SK-N-SH (cell line): ENCODE measurements at regions not wholly inside any gene's neighbourhood (a gene's known extent, or its start where the extent isn't known, plus 50 kb on each side); places are given as distances from the start of the nearest gene placed in this dataset.
"Not testable (repeated sequence)": the region's sequence is repeated elsewhere in the genome, so short reads cannot be mapped to it uniquely, and the experiment has no call there.

Source experiments
- CTCF ChIA-PET: fragments of 300-600, 350-600 bp; formaldehyde crosslinking; extraction: SDS; loops from one replicate; lab custom pipeline; 2021; lab: Yijun Ruan, JAX
- POLR2A ChIA-PET: fragments of 350-600 bp; sonication (Branson Sonifier 250); formaldehyde crosslinking; extraction: SDS; loops from one replicate; lab custom pipeline; 2020; ENCODE audit warnings: antibody characterized with exemption, inconsistent platforms; lab: Yijun Ruan, JAX
- DNase-seq: peaks from one replicate; pipeline ENCODE4 v3.0.0; 2012
- H2AFZ ChIP-seq: fragments of 200-600 bp; sonication (generic); 2 replicates; pipeline ENCODE4 v1.8.1; 2016; ENCODE audit warnings: antibody characterized with exemption, mild to moderate bottlenecking, low read depth
- H3F3A ChIP-seq: fragments of 200-600 bp; sonication (generic); replicated peaks from 2 replicates; pipeline ENCODE3; 2016; ENCODE audit warnings: antibody characterized with exemption, mild to moderate bottlenecking; ENCODE audit not compliant: insufficient read depth
- H3K27ac ChIP-seq, 2 experiments: fragments of 200-500 bp in 1 of 2; fragments of 200-600 bp in 1 of 2; sonication (Bioruptor generic) in 1 of 2; sonication (generic), shearing (Covaris generic) in 1 of 2; 2 replicates each; pipeline versions ENCODE4 v1.5.1 to v1.6.1; 2014 to 2016; ENCODE audit warnings: low read depth in 2 of 2, inconsistent platforms in 1 of 2, low read length in 1 of 2, mild to moderate bottlenecking in 1 of 2, mixed read lengths in 1 of 2
- H3K27me3 ChIP-seq: fragments of 200-600 bp; sonication (generic), shearing (Covaris generic); 2 replicates; pipeline ENCODE4 v1.6.1; 2016; ENCODE audit warnings: mixed run types; ENCODE audit not compliant: insufficient read depth
- H3K36me3 ChIP-seq, 2 experiments: fragments of 200-500 bp in 1 of 2; fragments of 200-600 bp in 1 of 2; sonication (Bioruptor generic) in 1 of 2; sonication (generic) in 1 of 2; replicated peaks in 1 of 2; 2 replicates each; pipeline versions ENCODE3 to v1.5.1; 2014 to 2016; ENCODE audit warnings: low read length in 1 of 2, mild to moderate bottlenecking in 1 of 2; ENCODE audit not compliant: insufficient read depth in 2 of 2, control insufficient read depth in 1 of 2
- H3K4me1 ChIP-seq, 2 experiments: fragments of 200-500 bp in 1 of 2; fragments of 200-600 bp in 1 of 2; sonication (Bioruptor generic) in 1 of 2; sonication (generic), shearing (Covaris generic) in 1 of 2; 2 replicates each; pipeline versions ENCODE4 v1.5.1 to v1.6.1; 2014 to 2016; ENCODE audit warnings: low read depth in 1 of 2, low read length in 1 of 2, mixed run types in 1 of 2; ENCODE audit not compliant: insufficient read depth in 2 of 2, control insufficient read depth in 1 of 2
- H3K4me2 ChIP-seq: fragments of 200-600 bp; sonication (generic), shearing (Covaris generic); 2 replicates; pipeline ENCODE4 v1.6.1; 2017; ENCODE audit warnings: mixed run types
- H3K4me3 ChIP-seq, 2 experiments: fragments of 200-500 bp in 1 of 2; fragments of 200-600 bp in 1 of 2; sonication (Bioruptor generic) in 1 of 2; sonication (generic), shearing (Covaris generic) in 1 of 2; 2 replicates each; pipeline versions ENCODE4 v1.5.1 to v1.8.1; 2014 to 2016; ENCODE audit warnings: low read depth in 2 of 2, inconsistent platforms in 1 of 2, low read length in 1 of 2, mild to moderate bottlenecking in 1 of 2, mixed read lengths in 1 of 2, moderate library complexity in 1 of 2
- H3K79me2 ChIP-seq: fragments of 200-600 bp; sonication (generic); 2 replicates; pipeline ENCODE4 v1.8.1; 2017; ENCODE audit warnings: mild to moderate bottlenecking; ENCODE audit not compliant: insufficient read depth
- H3K9ac ChIP-seq: fragments of 200-600 bp; sonication (generic); 2 replicates; pipeline ENCODE4 v1.6.1; 2017; ENCODE audit warnings: mixed run types
- H3K9me2 ChIP-seq: fragments of 200-600 bp; sonication (generic); 2 replicates; pipeline ENCODE4 v1.6.1; 2017; ENCODE audit warnings: mixed run types
- H3K9me3 ChIP-seq: fragments of 200-600 bp; sonication (generic); 2 replicates; pipeline ENCODE4 v1.6.1; 2017; ENCODE audit warnings: mixed run types, mild to moderate bottlenecking, moderate library complexity
- H4K20me1 ChIP-seq: fragments of 200-600 bp; sonication (generic); 2 replicates; pipeline ENCODE4 v1.6.1; 2017; ENCODE audit warnings: mild to moderate bottlenecking, mixed run types; ENCODE audit not compliant: insufficient read depth
- CHD2 ChIP-seq: fragments of 150-350 bp; IDR thresholded peaks from 2 replicates; pipeline ENCODE4 v1.6.1; 2018; ENCODE audit warnings: low read length; ENCODE audit not compliant: partially characterized antibody
- ELF1 ChIP-seq: IDR thresholded peaks from 2 replicates; pipeline ENCODE4 v1.4.0; 2012
- EZH2phosphoT487 ChIP-seq: fragments of 200-600 bp; sonication (generic); IDR thresholded peaks from 2 replicates; pipeline ENCODE4 v1.6.1; 2017; ENCODE audit warnings: low read depth, mixed run types, mild to moderate bottlenecking, antibody characterized with exemption, moderate library complexity, borderline replicate concordance
- FOSL2 ChIP-seq: IDR thresholded peaks from 2 replicates; pipeline ENCODE4 v1.4.0; 2012; ENCODE audit warnings: low read depth, mild to moderate bottlenecking, moderate library complexity, borderline replicate concordance
- GABPA ChIP-seq: IDR thresholded peaks from 2 replicates; pipeline ENCODE4 v1.4.0; 2012; ENCODE audit warnings: low read depth, mild to moderate bottlenecking
- GATA2 ChIP-seq: sonication (generic); formaldehyde crosslinking; IDR thresholded peaks from 2 replicates; pipeline ENCODE4 v1.5.0; 2020; ENCODE audit warnings: mild to moderate bottlenecking, missing genetic modification reagents
- NRF1 ChIP-seq: IDR thresholded peaks from 2 replicates; pipeline ENCODE4 v1.6.1; 2012; ENCODE audit warnings: low read depth, mild to moderate bottlenecking, low read length
- SMC3 ChIP-seq: IDR thresholded peaks from 2 replicates; pipeline ENCODE4 v1.6.1; 2012; ENCODE audit warnings: low read depth, low read length, improper control_type of control experiment
- TEAD4 ChIP-seq: IDR thresholded peaks from 2 replicates; pipeline ENCODE4 v1.4.0; 2012; ENCODE audit warnings: mild to moderate bottlenecking, borderline replicate concordance; ENCODE audit not compliant: insufficient read depth
- WGBS: methylation state at CpG from one replicate; pipeline ENCODE4 v1.1.6; 2017; ENCODE audit warnings: low lambda C conversion rate; 5-methylcytosine and 5-hydroxymethylcytosine counted together
- TF ChIP-seq, protein P1 (sequence below): IDR thresholded peaks from 2 replicates; pipeline ENCODE4 v1.6.1; 2012; ENCODE audit warnings: mild to moderate bottlenecking, low read depth, low read length, moderate library complexity
- TF ChIP-seq, protein P2 (sequence below): fragments of 200-600 bp; sonication (generic); IDR thresholded peaks from 2 replicates; pipeline ENCODE4 v1.6.1; 2017; ENCODE audit warnings: antibody characterized with exemption, mild to moderate bottlenecking, moderate library complexity

DNA sequence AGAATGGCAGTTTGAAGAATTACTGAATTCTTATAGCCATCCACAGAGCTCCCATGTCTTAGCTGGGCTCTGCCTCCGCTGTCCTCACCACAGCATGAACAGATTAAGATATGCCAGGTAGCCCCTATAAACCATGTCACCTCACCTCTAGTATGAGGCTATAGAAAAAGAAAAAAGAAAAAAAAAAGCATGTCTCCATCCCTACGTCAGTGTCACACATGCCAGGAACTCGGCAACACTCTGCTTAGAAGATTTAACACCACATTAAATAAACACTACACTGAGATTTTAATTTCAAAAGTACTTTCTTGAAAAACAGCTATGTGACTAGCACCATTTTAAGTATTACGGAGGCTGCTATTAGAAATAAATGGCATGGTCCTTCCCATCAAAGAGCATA lies 149.4 kb downstream of the CAPZA3 start:
- no peaks in the 10 kb centered on the region for H4K20me1 ChIP-seq
- WGBS: 78% methylated on average over 4 of the region's 4 CpGs
- CTCF ChIA-PET: interaction anchor here (0.7 kb wide), 1 partner anchor 70 kb away, joined by 3 read pairs; no protein-coding TSS in a partner anchor

DNA sequence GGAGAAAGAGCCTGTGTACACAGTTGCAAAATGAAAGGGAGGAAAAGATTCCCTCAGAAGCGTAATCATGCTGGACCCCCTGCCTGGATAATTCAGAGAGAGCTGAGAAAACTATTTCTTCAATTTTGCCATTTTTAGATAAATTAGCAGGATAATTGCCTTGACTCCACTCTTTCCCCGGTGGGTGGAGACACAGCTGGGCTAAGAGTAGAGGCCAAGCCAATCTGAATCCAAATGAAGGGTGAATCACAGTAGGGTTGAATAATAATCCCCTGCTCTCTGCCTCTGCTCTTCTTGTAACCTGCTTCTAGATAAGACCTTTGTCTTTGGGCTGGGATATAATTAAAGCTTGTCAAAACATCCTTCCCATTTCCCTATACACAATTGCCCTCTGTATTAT lies 150.1 kb downstream of the CAPZA3 start:
- Histone ChIP-seq H3K4me3 (no peak overlapping the region), H3K36me3 (no peaks in the 10 kb centered on the region), H3F3A (no peaks in the 10 kb centered on the region), H2AFZ (no peak overlapping the region), H4K20me1 (no peaks in the 10 kb centered on the region), H3K4me2 (no peak overlapping the region), H3K9ac (no peak overlapping the region), H3K9me3 (no peaks in the 10 kb centered on the region), H3K4me1 (no peaks in the 10 kb centered on the region; a peak in 1 of 4 replicates), H3K79me2 (no peaks in the 10 kb centered on the region), H3K27me3 (no peaks in the 10 kb centered on the region), H3K27ac (no peak overlapping the region), H3K9me2 (no peaks in the 10 kb centered on the region)
- 54% methylated on average over 2 of the region's 2 CpGs for WGBS
- POLR2A ChIA-PET: no interaction called here
- TF ChIP-seq, protein P1, sequence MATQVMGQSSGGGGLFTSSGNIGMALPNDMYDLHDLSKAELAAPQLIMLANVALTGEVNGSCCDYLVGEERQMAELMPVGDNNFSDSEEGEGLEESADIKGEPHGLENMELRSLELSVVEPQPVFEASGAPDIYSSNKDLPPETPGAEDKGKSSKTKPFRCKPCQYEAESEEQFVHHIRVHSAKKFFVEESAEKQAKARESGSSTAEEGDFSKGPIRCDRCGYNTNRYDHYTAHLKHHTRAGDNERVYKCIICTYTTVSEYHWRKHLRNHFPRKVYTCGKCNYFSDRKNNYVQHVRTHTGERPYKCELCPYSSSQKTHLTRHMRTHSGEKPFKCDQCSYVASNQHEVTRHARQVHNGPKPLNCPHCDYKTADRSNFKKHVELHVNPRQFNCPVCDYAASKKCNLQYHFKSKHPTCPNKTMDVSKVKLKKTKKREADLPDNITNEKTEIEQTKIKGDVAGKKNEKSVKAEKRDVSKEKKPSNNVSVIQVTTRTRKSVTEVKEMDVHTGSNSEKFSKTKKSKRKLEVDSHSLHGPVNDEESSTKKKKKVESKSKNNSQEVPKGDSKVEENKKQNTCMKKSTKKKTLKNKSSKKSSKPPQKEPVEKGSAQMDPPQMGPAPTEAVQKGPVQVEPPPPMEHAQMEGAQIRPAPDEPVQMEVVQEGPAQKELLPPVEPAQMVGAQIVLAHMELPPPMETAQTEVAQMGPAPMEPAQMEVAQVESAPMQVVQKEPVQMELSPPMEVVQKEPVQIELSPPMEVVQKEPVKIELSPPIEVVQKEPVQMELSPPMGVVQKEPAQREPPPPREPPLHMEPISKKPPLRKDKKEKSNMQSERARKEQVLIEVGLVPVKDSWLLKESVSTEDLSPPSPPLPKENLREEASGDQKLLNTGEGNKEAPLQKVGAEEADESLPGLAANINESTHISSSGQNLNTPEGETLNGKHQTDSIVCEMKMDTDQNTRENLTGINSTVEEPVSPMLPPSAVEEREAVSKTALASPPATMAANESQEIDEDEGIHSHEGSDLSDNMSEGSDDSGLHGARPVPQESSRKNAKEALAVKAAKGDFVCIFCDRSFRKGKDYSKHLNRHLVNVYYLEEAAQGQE: no peak
- no peak for TF ChIP-seq EZH2phosphoT487
- TF ChIP-seq FOSL2: no peak
- TF ChIP-seq, protein P2, sequence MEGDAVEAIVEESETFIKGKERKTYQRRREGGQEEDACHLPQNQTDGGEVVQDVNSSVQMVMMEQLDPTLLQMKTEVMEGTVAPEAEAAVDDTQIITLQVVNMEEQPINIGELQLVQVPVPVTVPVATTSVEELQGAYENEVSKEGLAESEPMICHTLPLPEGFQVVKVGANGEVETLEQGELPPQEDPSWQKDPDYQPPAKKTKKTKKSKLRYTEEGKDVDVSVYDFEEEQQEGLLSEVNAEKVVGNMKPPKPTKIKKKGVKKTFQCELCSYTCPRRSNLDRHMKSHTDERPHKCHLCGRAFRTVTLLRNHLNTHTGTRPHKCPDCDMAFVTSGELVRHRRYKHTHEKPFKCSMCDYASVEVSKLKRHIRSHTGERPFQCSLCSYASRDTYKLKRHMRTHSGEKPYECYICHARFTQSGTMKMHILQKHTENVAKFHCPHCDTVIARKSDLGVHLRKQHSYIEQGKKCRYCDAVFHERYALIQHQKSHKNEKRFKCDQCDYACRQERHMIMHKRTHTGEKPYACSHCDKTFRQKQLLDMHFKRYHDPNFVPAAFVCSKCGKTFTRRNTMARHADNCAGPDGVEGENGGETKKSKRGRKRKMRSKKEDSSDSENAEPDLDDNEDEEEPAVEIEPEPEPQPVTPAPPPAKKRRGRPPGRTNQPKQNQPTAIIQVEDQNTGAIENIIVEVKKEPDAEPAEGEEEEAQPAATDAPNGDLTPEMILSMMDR: no peak
- no peak for TF ChIP-seq GABPA
- TF ChIP-seq TEAD4: no peak
- TF ChIP-seq SMC3: no peak
- TF ChIP-seq ELF1: no peak
- CTCF ChIA-PET: interaction anchor here (0.7 kb wide), 1 partner anchor 70 kb away, joined by 3 read pairs; no protein-coding TSS in a partner anchor
- no peak for DNase-seq

More for the DNA sequence above, 149.4 kb downstream of the CAPZA3 start:
- Histone ChIP-seq H3K36me3 (no peaks in the 10 kb centered on the region), H3K4me1 (no peaks in the 10 kb centered on the region; a peak in 1 of 4 replicates), H3F3A (no peaks in the 10 kb centered on the region), H3K27ac (no peak overlapping the region), H3K9me3 (no peaks in the 10 kb centered on the region), H3K4me3 (no peak overlapping the region), H3K4me2 (no peak overlapping the region), H2AFZ (no peak overlapping the region), H3K27me3 (no peaks in the 10 kb centered on the region), H3K9ac (no peak overlapping the region), H3K79me2 (no peaks in the 10 kb centered on the region), H3K9me2 (no peaks in the 10 kb centered on the region)
- TF ChIP-seq GATA2 (no peak), CHD2 (no peak), NRF1 (no peak), GABPA (no peak)
- POLR2A ChIA-PET: no interaction called here
- DNase-seq: no peak

DNA sequence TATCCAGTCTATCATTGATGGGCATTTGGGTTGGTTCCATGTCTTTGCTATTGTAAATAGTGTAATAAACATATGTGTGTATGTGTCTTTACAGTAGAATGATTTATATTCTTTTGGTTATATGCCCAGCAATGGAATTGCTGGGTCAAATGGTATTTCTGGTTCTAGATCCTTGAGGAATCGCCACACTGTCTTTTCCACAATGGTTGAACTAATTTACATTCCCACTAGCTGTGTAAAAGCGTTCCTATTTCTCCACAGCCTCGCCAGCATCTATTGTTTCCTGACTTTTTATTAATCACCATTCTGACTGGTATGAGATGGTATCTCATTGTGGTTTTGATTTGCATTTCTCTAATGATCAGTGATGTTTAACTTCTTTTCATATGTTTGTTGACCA lies 152.7 kb downstream of the CAPZA3 start:
- H3K9me2 ChIP-seq, H3K4me3 ChIP-seq, DNase-seq, H3K4me1 ChIP-seq, H3K4me2 ChIP-seq, H3K9ac ChIP-seq, H3K27me3 ChIP-seq, H3F3A ChIP-seq, CTCF ChIA-PET, H3K79me2 ChIP-seq, H3K27ac ChIP-seq, H4K20me1 ChIP-seq, H3K9me3 ChIP-seq, H3K36me3 ChIP-seq, H2AFZ ChIP-seq, POLR2A ChIA-PET: not testable (repeated sequence)
- 56% methylated on average over 3 of the region's 3 CpGs for WGBS
